Hematopoietic multipotent progenitor cell (in vitro differentiated cells): ENCODE measurements at regions not wholly inside any gene's neighbourhood (a gene's known extent, or its start where the extent isn't known, plus 50 kb on each side); places are given as distances from the start of the nearest gene placed in this dataset.

Experiments used
- DNase-seq, 3 donors: peaks; one replicate each; pipeline ENCODE4 v3.0.0-alpha.2; 2011 to 2015; ENCODE audit warnings: low read depth in 2 of 3, low spot score in 2 of 3

DNA sequence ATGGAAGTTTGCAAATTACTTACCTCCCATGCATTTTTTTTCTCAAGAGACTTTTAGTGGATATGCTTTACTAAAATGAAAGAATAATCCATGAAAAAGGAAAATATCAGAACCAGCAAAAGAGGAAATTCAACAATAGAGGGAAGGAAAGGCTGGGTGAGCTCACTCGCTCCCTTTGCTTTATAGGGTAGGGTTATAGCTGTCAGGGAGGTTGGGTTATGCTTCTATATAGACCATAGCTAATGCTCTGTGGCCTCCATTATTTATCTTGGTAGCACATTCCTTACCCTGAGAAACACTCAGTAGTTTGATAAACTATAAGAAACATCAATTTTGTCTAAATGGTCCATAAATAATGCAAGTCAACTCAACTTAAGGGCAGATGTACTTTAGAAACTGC, 215.9 kb upstream of the FAR2 start:
- DNase-seq = no peak

DNA sequence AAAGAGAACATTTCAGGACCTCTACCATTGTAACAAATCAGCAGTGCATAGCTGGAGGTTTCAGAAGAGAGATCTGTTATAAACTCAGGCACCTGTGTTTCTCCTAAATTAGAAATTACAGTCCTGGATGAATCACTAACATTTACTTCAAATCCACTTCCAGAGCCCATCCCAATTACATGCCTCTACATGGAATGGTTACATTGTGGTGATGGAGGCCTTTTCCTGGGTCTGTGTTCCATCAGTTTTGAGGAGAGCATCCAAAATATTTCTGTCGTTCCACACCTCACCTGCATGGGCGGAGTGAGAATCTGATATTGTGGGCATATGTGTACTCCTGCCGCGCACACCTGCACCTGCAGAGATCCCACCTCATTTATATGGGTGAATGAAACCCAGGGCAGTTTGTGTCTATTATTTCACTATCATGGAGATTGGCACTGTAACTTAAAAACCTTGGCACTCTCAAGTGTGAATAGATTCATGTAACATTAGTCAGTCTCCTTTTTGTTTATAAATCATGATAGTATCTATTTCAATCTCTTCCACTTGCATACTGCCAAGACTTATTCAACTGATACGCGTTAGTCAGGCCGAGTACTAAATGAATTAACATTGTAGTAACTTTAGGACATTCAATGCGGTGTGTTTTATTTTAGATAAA, 215.1 kb upstream of the FAR2 start:
- DNase-seq = no peak

DNA sequence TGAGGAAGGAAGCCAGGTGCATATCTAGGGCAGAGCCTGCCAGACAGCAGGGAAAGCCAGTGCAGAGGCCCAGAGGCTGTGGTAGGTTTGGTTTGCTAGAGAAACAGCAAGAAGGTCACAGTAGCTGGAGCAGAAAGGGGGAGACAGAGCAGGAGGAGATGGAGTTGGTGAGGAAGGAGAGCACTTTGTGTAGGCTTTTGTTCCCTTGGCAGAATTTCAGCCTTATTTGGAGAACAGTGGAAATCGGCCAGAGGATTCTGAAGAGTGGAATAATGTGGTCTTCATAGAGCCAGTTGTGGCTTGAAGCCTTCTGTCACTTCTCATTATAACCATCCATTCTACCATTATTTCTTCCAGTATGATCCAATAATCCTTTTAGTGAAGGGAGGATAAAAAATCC, 212.9 kb upstream of the FAR2 start:
- DNase-seq = no peak

DNA sequence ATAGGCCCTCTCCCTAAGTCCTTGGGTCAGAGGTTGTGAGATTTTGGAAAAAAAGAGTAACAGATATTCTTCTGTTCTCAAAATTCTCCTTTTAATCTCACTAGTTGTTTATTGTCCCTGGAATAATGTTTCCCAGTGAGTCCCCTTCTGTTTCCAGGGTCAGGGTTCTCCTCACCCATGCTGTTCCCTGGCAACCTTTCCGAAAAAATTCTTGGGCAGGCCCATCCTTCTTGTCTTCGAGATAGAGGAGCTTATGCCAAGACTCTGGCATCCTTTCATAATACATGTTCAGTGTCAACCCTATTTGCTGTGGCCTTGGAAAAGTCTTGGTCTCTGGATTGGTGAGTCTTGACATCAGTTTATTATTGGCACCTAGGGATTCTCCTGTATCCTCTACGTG, 212.4 kb upstream of the FAR2 start:
- DNase-seq = no peak

DNA sequence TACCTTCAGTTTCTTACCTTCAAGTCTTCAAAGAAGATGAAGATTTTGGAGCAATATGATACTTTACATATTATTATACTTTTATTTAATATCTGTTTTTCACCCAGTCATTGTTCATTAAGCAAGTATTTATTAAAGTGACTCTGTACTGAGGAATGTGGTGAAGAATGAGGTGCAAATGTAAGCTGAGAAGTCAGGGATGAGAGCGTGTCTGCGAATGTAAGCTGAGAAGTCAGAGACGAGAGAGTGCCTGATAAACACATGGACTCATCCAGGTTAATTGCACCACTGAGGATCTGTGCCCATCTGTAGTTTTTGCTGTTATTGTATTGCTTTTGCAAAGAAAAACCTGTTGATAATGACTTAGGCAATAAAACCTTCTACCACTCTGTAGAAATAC, 211.9 kb upstream of the FAR2 start:
- no peak for DNase-seq

DNA sequence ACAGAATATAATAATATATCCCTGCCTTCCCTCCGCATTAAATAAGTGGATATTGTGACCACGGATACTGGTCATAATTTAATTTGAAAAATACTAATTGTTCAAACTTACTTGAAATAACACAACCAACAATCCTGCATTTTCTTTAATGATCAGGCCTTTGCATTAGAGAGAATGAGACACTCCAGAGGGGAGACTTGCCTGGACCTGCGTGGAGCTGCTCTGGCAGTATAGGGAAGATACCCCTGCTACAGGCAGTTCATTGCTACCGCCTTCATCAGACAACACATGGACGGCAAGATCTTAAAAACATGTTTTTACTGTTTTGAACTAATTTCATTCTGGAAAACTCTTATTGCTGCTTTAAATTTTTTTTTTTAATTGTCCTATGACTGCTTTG, 211.0 kb upstream of the FAR2 start:
- DNase-seq = no peak

DNA sequence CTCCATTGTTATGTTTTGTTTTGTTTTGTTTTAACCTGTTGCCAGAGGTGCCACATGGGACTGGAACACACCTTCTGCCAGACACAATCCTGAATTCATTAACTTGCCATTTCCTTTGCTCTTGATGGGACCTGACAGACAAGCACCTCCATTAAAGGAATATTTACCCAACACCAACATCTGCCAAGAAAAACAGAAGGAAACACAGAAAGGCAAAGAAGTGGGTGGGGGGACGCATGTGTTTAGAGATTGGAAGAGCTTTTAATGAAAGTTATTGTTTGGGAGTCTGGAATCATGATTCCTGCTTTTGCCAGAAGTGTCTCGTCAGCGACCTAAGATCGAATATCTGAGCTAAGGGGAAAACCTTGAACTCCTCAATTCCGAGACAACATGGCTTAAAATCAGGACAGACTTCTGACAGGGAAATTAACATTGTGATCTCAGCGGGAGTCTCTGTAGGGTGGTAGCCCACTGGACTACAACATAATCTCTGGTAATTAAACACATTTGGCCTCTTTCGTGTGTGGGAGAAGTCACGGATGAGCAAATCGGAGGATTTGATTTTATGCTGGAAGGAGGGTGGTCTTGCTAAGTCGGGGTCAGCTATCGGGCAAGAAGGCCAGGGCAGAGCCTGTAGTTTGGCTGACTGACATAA, 210.4 kb upstream of the FAR2 start:
- no peak for DNase-seq

DNA sequence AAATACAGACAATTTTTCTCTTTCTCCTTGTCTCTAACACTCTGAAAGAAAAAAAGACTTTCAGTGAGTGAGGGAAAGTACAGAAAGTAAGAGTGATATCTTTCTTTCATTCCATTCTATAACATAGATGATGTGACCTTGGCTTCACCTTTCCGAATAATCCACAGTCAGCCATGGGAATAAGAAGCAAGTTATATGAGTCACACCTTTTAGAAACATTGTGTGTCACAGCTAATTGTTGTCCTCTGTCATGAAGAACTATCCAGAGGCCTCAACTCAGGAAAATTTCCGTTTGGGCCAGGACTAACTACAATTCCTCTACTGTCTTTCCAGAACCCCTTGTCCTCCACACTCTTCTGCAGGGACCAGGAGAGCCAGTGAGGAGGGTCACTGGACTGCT, 209.7 kb upstream of the FAR2 start:
- no peak for DNase-seq

DNA sequence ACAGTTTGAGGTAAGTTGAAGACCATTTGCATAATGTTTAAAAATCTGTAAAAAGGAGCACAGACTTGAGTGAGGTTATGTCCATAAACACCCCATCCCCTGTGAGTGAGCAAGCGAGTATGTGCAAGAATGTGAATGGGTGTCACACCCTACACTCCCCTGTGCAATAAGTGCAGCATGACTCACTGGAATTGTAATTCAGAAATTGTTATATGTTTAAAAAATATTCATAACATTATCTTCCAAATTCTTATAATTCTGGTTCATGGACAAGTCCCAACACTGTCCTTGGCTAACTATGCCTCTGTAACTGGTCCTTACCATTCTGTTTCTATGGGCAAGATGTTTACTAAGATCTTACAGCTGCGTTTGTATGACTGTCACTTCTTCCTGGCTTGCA, 207.8 kb upstream of the FAR2 start:
- DNase-seq = no peak

DNA sequence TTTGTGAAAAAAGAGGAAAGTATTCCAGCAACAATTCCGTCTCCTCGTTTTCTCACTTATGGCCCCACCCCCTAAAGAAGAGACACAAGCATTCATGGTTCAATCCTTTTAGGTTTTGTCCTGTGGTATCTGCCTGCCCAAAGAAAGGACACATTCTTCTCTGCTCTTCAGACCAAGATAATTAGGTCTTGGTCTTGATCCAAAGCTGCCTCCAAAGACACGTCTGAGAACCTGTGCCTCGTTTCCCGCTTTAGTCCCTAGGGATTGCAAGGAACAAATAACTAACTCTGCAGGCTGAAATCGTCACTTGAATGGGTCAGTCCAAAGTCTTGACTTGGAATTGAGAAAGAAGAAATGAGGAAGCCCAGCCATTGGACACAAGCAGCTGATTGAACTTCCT, 202.7 kb upstream of the FAR2 start:
- no peak for DNase-seq

DNA sequence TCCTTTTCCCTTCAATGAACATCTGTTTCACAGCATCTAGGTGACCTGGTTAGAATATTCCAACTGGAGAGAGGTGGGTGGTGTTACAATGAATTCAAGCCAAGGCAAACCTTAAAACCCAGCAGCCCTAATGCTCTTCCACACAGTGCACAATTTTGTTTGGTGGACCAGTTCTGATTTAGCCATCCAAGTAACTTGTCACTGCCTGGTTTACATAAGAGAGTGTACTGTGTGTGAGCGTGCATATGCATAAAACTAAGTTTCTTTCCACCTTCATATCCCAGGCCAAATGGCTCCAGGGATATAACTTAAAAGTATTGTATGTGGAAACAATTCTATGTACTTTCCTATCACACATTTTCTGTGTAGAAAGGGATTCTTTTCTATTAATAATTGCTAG, 200.4 kb upstream of the FAR2 start:
- no peak for DNase-seq

DNA sequence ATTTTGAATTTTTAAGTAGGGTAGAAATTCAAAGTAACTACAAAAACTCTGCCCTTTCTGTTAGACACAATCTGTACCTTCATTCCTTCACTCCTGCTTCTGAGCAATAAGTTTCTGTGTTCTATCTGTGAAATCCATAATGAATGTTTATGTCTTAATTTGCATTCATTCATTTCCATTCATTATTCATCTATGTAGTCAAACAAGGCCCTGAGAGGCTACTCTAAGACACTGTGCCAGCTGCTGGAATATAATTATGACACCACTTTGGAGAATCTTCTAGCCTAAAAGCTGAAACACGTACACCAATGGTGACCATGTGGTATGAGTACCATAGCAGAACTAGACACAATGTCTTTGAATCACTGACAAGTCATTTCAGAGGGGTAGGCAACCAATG, 199.9 kb upstream of the FAR2 start:
- DNase-seq = no peak

DNA sequence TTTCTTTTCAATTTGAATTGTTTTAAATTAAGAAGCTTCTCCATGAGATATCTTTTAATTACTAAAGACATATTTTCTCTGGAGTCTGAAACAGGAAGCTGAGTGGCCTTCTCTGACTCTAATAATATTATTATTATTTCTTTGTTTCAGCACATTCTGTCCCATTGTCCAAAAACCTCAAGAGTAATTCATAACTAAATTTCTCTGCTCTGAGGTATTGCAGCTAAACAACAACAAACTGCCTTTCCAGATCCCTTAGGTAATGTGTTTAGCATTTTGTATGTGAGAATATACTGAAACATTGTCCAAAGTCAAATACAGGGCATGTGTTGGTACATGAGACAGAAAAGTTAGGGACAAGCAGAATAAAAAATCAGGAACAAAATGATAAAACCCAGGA, 199.0 kb upstream of the FAR2 start:
- DNase-seq = no peak

DNA sequence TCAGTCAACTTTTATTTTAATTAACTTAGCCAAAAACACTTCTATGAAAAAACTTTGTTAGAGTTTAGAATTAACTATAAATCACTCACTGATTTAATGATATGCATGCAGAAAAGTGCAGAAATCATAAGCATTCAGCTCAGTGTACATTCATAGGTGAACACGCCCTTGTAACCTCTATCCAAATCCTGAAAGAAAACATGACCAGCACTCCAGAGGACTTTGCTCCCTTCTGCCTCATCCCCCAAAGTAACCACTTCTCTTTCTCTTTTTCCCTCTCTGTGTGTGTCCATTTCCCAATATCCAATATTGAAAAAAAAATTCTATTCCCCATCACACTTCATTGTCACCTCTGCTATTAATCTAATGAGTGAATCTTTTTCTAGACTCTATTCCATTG, 197.1 kb upstream of the FAR2 start:
- DNase-seq = no peak

DNA sequence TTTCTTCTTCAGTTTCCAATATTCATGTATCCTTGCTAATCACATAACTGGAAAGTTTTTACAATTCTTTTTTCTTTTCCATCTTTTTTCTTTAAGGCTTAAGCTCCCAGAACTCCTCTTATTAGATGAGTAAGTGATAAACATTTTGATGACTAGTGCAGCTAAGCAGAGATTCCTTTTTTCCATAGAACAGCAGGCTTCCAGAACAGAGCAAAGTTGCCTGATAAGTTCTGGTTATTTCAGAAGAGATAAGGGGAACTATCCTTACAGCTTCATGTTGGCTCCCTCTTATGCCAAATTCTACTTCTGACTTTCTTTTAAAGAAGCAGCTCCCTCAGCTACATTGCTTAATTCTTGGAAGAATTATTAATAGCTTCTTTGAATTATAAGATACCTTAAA, 194.7 kb upstream of the FAR2 start:
- DNase-seq = no peak

DNA sequence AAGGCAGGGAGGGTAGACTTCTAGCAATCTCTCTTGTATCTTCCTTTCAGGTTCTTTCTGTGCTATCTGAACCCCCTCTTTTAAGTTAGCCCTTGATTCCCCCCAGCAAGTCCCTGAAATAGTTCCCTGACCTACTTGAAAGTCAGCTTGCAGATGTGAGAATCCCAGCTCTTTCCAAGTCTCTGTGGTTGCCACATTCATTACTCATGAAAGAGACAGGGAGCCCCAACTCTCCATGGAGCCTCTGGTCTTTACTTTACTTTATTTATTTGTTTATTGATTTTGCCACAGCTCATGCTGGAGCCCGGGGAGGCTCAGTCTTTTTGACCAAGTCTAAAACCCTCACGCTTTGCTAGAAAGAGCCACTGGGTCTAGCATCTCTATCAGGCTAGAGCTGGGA, 193.6 kb upstream of the FAR2 start:
- DNase-seq = no peak

DNA sequence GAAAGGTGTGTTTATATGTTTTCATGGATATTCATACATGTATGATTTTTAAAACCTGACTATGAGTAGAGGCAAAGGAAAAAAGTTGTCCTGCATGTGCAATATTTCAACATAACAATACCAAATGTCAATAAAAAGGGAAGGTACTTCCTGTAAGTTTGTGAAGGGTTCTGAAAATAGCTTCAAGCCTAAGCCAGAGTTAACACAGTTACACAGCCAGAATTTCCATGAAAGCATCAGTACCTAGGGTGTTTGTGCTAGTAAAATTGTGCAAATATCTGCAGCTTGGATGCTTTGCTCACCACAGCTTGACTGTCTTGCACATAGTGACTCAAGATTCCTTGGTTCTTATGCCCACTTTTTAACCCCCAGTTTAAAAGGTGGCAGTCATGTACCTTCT, 193.1 kb upstream of the FAR2 start:
- DNase-seq = no peak

DNA sequence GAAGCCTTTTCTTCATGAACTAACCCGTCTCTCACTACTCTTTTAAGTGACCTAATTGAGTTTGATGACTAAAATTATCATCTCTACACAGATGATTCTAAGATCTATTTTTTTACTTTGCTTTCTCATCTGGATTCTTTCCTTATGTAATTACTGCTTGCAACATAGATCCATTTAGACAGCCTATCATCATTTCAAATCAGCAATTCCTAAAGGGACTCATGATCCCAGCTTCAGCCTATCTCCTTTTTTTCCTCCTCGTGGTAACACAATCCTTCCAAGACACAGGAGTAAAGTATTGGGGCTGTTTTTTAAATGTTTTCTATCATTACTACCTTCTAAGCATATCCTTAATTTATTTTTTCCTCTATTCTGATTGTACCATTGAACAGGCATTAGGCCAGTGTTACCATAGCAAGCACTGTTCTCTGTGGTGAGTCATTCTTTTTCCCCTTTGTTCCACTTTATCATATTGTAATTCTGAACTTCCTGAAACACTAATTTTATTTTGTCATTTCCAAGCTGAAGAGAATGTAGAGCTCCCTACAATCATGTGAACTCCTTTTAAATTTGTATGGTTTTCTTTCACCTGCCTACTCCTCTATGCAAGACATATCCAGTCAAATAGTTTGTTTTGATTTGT, 190.4 kb upstream of the FAR2 start:
- peak in 1 of 3 donors; percentile 1 for DNase-seq

DNA sequence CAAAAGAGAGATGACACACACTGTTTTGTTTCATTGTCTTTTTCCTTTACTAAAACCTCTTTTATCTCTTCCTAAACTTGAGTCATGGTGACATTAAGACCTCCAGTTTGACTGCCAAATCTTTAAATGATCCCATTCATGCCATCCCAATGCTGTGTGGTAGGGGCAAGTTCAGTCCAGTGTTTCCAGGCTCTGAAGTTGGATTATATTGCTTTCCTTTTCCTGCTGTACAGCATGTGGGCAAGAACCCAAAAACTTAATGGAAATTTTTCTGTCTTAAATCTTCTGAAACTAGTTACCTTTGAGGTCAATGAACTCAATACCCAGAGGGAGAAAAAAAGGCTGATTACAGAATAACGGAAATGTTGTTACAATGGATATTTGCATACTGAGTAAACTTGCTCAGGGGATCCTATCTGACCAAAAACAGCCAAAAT, 187.1 kb upstream of the FAR2 start:
- no peak for DNase-seq

DNA sequence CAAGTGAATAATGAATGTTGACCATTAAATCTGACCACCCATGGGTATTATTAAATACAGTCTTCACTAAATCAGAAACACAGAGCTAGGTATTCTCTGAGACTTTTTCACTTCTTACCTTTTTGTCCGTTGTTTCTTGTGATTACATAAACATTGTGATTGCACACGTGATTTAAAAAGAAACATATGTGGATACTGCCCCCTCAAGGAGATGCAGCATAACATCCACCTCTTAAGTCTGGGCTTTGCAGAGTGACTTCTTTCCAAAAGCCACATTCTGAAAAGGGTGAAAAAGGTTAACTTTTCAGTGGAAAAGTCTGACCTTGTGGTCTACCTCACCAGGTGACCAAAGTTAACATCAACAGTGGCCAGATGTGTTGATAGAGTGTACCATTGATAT, 185.5 kb upstream of the FAR2 start:
- DNase-seq = peak in 2 of 3 donors; percentile 17 to 58

DNA sequence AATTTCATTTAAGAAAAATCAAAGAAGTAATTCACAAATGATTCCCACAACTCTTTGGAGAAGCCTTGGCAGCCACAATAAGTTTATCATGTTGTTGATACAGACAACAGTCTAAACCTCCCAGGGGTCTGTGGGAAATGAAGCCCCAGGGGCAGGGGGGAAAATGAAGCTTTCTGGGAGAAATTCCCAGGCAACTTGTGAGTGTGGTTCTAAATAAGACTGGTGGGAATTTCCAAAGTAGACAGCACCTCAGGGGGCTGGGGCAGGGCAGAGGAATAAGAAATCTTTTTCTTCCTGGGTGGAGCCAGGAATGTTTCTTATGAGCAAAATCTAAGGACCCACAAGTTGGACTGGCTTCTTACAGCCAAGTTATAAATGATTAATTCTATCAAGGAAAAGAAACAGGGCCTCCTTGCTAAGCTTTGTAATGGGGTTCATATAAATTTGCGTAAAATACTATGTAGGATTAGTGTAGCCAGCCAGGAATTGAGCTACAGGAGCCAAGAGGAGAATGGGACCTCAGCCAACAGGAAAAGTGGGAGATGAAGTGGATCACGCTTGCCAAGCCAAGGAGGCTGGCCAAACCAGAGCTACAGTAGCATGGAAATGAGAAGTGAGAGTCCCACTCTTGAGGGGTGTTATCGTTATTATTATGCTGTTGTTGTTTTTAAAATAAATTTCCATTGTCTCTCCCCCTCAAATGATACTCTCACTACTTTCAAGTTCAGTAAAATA, 182.9 kb upstream of the FAR2 start:
- no peak for DNase-seq

DNA sequence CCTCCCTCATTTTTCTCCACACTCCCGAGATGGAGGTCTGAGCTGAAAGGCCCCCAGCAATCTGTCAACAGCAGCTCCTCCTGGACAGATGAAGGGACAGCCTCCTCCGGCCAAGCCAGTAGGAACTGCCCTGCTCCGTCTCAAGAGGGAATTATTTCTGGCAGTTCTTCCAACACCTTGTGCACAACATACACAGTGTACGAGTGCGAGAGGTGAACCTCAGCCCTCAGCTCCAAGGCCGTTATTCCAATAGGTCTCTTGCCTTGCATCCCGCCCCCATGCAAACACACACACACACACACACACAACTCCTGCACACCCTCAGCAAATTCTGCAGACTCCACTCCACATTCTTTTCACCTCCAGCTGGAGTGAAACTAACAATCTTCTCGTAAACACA, 181.7 kb upstream of the FAR2 start:
- no peak for DNase-seq
